Memory B cell (primary cell): ENCODE measurements at regions not wholly inside any gene's neighbourhood (a gene's known extent, or its start where the extent isn't known, plus 50 kb on each side); places are given as distances from the start of the nearest gene placed in this dataset.

Experiments
- ATAC-seq: fragments of 150-1000 bp; cut with Tn5 transposase; 2 replicates; pipeline ENCODE4 v1.10.0; 2021; ENCODE audit warnings: low read depth, mild to moderate bottlenecking, moderate library complexity
- DNase-seq, 2 donors: peaks; one replicate each; pipeline ENCODE4 v3.0.0; 2022; ENCODE audit warnings: low spot score in 2 of 2
- H3K27ac Mint-ChIP-seq: one replicate; pipeline ENCODE4 v1.8.0; 2022; ENCODE audit warnings: mild to moderate bottlenecking, moderate library complexity, mixed read lengths
- H3K27me3 Mint-ChIP-seq: one replicate; pipeline ENCODE4 v1.8.0; 2022; ENCODE audit warnings: mixed read lengths
- H3K36me3 Mint-ChIP-seq: one replicate; pipeline ENCODE4 v1.8.0; 2022; ENCODE audit warnings: mild to moderate bottlenecking, mixed read lengths
- H3K4me1 Mint-ChIP-seq: one replicate; pipeline ENCODE4 v1.8.0; 2022; ENCODE audit warnings: mixed read lengths
- H3K4me3 Mint-ChIP-seq: one replicate; pipeline ENCODE4 v1.8.0; 2022; ENCODE audit warnings: mild to moderate bottlenecking, moderate library complexity, mixed read lengths
- H3K9me3 Mint-ChIP-seq: one replicate; pipeline ENCODE4 v1.8.0; 2022; ENCODE audit warnings: mixed read lengths

DNA sequence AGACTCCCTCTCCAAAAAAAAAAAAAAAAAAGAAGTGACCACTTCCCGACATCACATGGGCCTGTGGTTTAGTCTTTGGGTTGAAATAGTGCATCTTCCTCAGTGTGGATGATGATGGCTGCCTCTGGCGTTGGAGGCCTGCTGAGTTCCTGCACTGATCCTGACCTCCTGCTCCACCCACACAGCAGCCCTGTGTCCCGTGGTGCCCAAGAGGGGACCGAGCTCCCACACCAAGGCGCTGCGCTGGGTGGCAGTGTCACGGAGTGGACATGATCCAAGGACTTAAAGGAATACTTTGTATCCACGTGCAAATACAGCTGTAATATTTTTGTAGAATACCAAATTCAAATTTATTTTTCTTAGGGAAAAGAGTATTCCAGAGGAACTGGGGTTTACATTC lies 109.2 kb upstream of the PHACTR3 start:
- Mint-ChIP-seq H3K4me1 (peaks cover 2% of the 10 kb centered on the region), H3K4me3 (no peak overlapping the region), H3K27me3 (peaks cover 8% of the 10 kb centered on the region), H3K9me3 (no peaks in the 10 kb centered on the region), H3K27ac (no peak overlapping the region), H3K36me3 (no peaks in the 10 kb centered on the region)
- DNase-seq (no peak), ATAC-seq (no peak)

DNA sequence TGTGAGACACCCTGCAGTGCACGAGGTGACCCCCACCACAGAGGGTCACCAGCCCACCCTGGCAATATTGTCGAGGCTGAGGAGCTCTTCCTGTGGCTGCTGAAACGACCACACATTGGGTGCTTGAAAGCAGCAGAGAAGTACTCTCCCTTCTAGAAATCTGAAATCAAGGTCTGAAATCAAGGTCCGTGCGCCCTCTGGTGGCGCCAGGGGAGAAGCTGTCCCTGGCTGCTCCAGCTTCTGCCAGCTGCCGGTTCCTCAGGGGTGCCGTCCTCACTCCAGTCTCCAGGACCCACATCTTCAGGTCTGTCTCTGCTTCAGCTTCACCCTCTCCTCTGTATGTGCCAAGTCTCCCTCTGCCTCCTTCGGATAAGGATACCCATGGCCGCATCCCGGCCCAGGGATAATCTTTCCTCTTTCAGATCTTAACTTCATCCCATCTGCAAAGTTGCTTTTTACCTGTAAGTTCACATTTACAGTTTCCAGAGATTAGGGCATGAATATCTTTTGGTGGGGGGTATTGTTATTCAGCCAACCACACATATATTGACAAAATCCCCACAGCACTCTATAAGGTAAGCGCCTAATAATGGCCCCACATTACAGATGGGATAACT lies 108.3 kb upstream of the PHACTR3 start:
- no peak overlapping the region for H3K4me3 Mint-ChIP-seq
- DNase-seq (peak; percentile 60 to 66), ATAC-seq (peak; percentile 55)
- H3K27me3 Mint-ChIP-seq: peaks cover 8% of the 10 kb centered on the region
- no peaks in the 10 kb centered on the region for H3K9me3 Mint-ChIP-seq
- peaks cover 2% of the 10 kb centered on the region for H3K4me1 Mint-ChIP-seq
- H3K27ac Mint-ChIP-seq: no peak overlapping the region
- H3K36me3 Mint-ChIP-seq: no peaks in the 10 kb centered on the region

DNA sequence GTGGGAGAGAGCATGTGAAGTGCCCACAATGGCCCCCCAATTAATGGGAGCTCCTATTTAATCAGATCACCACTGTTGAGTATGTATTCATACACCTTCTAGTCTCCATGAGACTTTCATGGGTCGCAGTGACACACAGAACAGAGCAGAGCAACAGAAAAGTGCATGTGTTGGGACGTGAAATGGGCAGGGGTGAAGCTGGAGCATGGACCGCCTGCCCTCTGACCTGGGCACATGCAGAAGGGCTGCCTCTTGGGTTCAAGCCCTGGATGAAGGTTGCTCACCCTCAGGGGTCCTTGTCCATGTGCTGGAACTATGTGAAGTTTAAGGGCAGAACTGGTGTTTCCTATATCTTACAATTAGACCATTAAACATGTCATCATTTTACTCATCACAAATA lies 106.0 kb upstream of the PHACTR3 start:
- Mint-ChIP-seq H3K27me3 (peaks cover 10% of the 10 kb centered on the region), H3K27ac (no peak overlapping the region), H3K36me3 (no peaks in the 10 kb centered on the region), H3K4me1 (peaks cover 2% of the 10 kb centered on the region), H3K9me3 (no peaks in the 10 kb centered on the region), H3K4me3 (no peak overlapping the region)
- ATAC-seq (no peak), DNase-seq (no peak)

DNA sequence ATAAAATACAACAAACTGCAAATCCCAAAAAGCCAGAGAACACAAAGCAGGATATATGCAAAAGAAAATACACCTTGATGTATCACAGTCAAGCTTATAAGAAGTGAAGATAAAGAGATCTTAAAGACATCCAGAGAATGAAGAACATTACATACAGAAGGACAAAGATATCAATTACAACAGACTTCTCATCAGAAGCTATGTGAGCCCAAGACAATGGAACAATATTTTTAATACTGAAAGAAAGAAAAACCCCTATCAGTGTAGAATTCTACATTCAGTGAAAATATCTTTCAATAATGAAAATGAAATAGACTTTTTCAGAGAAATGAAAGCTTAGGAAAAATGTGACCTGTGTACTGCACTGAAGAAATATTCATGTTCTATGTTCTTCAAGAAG lies 104.5 kb upstream of the PHACTR3 start:
- Mint-ChIP-seq H3K27ac (no peak overlapping the region), H3K4me3 (no peak overlapping the region), H3K4me1 (peaks cover 2% of the 10 kb centered on the region), H3K9me3 (no peaks in the 10 kb centered on the region), H3K27me3 (peaks cover 6% of the 10 kb centered on the region), H3K36me3 (no peaks in the 10 kb centered on the region)
- ATAC-seq (no peak), DNase-seq (no peak)

DNA sequence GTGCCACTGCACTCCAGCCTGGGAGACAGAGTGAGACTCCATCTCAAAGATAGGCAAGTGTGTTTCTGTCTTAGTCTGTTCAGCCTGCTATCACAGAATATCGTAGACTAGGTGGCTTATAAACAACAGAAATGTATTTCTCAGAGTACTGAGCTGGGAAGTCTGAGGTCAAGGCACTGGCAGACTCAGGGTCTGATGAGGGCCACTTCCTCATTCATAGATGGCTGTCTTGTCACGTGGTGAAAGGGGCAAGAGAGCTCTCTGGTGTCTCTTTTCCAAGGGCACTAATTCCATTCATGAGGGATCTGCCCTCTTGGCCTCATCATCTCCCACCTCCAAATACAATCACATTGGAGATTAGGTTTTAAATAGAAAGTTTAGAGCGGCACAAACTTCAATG lies 95.6 kb upstream of the PHACTR3 start:
- peaks cover 4% of the 10 kb centered on the region for H3K27me3 Mint-ChIP-seq
- H3K4me3 Mint-ChIP-seq: no peak overlapping the region
- no peaks in the 10 kb centered on the region for H3K36me3 Mint-ChIP-seq
- H3K4me1 Mint-ChIP-seq: no peaks in the 10 kb centered on the region
- H3K27ac Mint-ChIP-seq: no peak overlapping the region
- no peak for ATAC-seq
- H3K9me3 Mint-ChIP-seq: peaks cover 2% of the 10 kb centered on the region
- DNase-seq: no peak

DNA sequence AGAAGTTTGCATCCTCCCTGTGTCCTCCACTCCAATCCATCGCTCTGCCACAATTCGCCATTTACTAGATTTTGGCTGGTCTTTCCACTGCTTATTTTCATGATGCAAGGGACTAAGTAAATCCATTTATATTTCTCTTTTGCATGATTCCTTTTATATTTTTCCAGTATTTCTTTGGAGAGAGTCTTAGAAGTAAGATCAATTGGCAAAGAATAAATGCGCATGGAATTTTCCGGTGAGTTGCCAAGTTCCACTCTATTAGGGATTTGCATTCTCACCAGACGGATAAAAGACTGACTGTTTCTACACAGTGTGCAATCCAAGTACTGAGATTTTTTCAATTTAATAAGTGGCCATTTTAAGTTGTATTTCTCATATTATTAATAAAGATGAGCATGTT lies 91.7 kb upstream of the PHACTR3 start:
- Mint-ChIP-seq H3K9me3 (no peaks in the 10 kb centered on the region), H3K4me1 (no peaks in the 10 kb centered on the region), H3K27ac (no peak overlapping the region), H3K27me3 (peaks cover 15% of the 10 kb centered on the region), H3K36me3 (no peaks in the 10 kb centered on the region), H3K4me3 (no peak overlapping the region)
- DNase-seq (no peak), ATAC-seq (no peak)

DNA sequence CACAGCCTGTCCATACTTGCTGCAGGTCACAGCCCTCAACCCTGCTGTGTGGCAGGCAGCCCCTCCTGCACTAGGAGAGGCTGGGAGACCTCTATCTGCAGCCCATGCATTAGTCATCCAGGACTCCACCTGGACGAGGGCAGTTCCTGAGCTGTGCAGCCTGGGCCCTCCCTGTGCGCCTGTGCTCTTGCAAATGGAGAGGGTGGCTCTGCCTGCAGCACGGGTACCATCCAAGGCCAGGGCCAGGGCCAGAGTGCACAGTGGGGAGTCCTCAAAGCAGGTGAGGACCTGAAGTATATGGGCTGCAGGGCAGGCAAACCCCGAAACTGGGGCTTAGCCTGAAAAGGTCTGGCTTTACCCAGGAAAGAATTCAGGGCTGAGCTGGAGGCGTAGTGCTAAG lies 89.8 kb upstream of the PHACTR3 start:
- Mint-ChIP-seq H3K9me3 (no peaks in the 10 kb centered on the region), H3K4me1 (no peaks in the 10 kb centered on the region), H3K27me3 (peaks cover 18% of the 10 kb centered on the region), H3K27ac (no peak overlapping the region), H3K36me3 (no peaks in the 10 kb centered on the region), H3K4me3 (no peak overlapping the region)
- ATAC-seq (no peak), DNase-seq (no peak)

DNA sequence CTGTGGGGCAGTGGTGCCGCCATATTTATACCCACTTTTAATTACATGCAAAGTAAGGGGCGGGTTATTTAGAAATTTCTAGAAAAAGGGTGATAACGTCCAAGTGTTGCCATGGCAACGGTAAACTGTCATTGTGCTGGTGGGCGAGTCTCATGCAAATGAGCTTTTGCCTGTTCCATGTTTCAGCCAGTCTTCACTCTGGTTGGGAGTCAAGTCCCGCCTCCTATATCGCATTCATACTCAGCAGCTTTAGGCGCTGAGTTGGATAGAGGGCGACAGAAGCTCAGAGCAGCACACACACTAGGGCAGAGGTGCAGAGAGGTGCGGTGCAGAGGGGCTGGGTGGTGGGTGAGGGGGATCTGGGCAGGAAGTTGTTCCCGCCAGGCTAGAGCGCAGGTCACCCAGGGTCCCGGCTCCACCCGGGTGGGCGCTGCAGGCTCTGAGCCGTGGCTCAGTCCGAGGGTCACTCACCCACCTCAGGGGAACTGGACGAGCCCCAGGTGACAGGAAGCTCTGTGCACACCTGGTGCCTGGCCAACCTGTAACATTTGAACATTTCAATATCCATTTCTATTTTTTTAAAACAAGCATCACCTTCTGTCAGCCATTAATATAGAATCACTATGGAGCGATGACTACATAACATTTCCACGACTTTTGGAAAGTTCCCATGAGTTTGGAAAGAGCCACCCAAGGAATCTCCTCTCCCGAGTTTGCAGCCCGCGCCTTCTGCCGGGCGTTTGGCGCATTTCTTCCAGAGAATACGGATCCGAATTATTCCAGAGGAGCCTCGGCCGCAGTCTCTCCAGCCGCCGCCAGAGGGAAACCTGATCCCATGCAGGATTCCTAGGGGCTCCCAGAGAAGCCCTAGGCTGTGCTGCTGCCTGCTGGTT lies 89.1 kb upstream of the PHACTR3 start:
- DNase-seq: no peak
- H3K27me3 Mint-ChIP-seq: peaks cover 18% of the 10 kb centered on the region
- H3K36me3 Mint-ChIP-seq: no peaks in the 10 kb centered on the region
- no peak overlapping the region for H3K4me3 Mint-ChIP-seq
- no peak overlapping the region for H3K27ac Mint-ChIP-seq
- no peaks in the 10 kb centered on the region for H3K4me1 Mint-ChIP-seq
- H3K9me3 Mint-ChIP-seq: no peaks in the 10 kb centered on the region
- ATAC-seq: no peak

DNA sequence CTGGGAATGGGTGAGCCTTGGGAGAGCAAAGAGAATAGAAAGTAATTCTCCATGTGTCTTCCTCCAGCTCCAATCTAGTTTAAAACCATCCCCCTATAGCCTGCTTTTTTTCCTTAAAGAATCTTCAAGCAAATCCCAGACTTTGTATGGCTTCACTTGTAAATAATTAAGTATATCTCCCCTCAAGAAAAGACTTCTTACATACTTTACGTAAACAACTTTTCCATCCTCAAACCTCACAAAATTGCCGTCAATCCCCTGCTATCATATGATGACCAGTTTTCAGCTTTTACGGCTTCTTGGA lies 88.5 kb upstream of the PHACTR3 start:
- H3K9me3 Mint-ChIP-seq: no peaks in the 10 kb centered on the region
- no peaks in the 10 kb centered on the region for H3K36me3 Mint-ChIP-seq
- no peak overlapping the region for H3K27ac Mint-ChIP-seq
- H3K27me3 Mint-ChIP-seq: peaks cover 21% of the 10 kb centered on the region
- H3K4me3 Mint-ChIP-seq: no peak overlapping the region
- no peaks in the 10 kb centered on the region for H3K4me1 Mint-ChIP-seq
- ATAC-seq (no peak), DNase-seq (no peak)

DNA sequence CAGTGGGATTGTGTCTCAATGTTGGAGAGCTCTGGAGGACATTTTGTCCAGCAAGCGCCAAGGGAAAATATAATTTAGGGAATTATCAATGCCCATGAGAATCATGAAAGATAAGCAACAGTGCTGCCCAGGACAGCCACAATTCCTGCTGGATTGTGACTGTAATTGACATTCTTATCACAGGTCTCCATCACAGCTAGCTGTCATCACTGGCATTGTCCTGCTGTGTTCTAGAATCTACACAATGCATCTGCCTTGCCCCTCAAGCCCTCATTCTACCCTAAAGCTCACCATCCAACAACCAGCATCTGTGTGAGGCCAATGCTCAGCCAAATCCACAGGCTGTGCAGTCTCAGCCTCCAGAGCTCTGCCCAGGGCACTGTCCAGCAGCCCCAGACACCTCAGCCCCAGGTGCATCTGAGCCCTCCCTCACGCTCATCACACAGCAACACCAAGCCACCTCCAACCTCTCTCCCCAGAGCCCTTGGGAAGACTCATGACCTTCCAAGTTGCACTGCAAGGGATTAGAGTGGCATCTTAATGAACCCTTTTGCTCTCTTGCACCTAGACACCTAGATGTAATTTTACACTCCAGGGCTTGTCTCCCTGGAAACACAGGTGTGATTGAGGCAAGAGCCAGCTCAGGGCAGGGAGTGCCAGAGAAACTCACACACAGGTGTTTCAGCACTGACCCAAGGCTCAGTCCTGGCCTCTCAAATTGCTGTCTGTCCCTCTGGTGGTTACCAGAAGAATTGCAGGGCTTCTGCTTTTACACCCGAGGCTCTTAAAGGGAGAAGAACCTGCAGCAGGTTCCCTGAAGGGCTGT lies 85.2 kb upstream of the PHACTR3 start:
- Mint-ChIP-seq H3K27ac (no peak overlapping the region), H3K36me3 (no peaks in the 10 kb centered on the region), H3K4me1 (no peaks in the 10 kb centered on the region), H3K27me3 (peaks cover 19% of the 10 kb centered on the region), H3K4me3 (no peak overlapping the region), H3K9me3 (no peaks in the 10 kb centered on the region)
- ATAC-seq (peak; percentile 53), DNase-seq (peak in 1 of 2 donors; percentile 18)

DNA sequence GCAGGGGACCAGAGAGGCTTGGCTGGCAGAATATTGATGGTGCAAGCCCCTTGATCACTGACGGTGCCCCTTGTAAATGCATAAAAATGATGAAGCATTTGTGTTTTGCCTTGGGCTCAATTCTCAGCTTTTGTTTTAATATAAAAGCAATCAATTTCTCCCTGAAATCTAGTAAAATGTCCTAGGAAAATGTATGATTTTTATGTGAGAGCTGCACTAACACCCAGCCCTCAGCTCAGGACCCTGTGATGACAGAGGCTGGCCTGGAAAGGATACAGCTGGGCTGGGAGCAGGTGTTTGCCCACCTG lies 84.7 kb upstream of the PHACTR3 start:
- no peak overlapping the region for H3K27ac Mint-ChIP-seq
- no peaks in the 10 kb centered on the region for H3K4me1 Mint-ChIP-seq
- H3K4me3 Mint-ChIP-seq: no peak overlapping the region
- no peak for DNase-seq
- no peak for ATAC-seq
- no peaks in the 10 kb centered on the region for H3K36me3 Mint-ChIP-seq
- H3K27me3 Mint-ChIP-seq: peaks cover 20% of the 10 kb centered on the region
- no peaks in the 10 kb centered on the region for H3K9me3 Mint-ChIP-seq

DNA sequence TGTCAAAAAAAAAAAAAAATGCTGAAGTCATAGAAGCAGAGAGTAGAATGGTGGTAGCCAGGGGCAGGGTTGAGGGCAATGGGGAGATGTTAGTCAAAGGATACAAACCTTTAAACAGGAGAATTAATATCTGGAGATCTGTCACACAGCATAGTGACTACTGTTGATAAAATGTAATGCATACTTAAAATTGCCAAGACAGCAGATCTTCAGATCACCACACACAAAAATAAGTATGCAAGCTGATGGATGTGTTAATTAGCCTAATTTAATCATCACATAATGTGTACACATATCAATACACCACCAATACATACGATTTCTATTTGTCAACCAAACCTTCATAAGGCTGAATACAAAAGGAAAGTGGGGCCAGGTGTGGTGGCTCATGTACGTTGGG lies 83.5 kb upstream of the PHACTR3 start:
- Mint-ChIP-seq H3K9me3 (no peaks in the 10 kb centered on the region), H3K4me1 (peaks cover 6% of the 10 kb centered on the region), H3K27ac (no peak overlapping the region), H3K27me3 (peaks cover 25% of the 10 kb centered on the region), H3K4me3 (no peak overlapping the region), H3K36me3 (no peaks in the 10 kb centered on the region)
- DNase-seq: no peak
- no peak for ATAC-seq

DNA sequence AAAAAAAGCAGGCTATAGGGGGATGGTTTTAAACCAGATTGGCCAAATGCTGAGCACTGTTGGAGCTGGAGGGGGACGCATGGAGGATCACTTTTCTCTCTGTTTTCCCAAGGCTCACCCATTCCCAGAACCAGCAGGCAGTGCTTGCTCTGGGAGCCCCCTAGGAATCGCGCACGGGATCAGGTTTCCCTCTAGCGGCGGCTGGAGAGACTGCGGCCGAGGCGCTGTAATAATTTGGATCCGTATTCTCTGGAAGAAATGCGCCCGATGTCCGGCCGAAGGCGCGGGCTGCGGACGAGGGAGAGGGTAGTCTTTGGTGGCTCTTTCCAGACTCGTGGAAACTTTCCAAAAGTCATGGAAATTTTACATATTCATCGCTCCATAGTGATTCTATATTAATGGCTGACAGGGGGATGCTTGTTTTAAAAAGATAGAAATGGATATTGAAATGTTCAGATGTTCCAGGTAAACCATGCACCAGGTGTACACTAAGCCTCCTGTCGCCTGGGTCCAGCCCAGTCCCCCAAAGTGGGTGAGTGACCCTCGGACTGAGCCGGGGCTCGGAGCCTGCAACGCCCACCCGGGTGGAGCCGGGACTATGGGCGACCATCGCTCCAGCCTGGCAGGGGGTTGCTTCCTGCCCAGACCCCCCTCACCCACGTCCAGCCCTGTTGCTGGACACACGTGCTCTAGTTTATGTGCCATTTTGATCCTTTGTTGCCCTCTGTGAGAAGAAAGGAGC lies 78.7 kb upstream of the PHACTR3 start:
- Mint-ChIP-seq H3K9me3 (no peaks in the 10 kb centered on the region), H3K27ac (no peak overlapping the region), H3K4me3 (no peak overlapping the region), H3K36me3 (no peaks in the 10 kb centered on the region), H3K27me3 (peaks cover 12% of the 10 kb centered on the region), H3K4me1 (peaks cover 6% of the 10 kb centered on the region)
- no peak for ATAC-seq
- no peak for DNase-seq
